GOT3 (cell line): ENCODE measurements at regions not wholly inside any gene's neighbourhood (a gene's known extent, or its start where the extent isn't known, plus 50 kb on each side); places are given as distances from the start of the nearest gene placed in this dataset.

Source experiments
- DNase-seq: peaks from one replicate; lab custom pipeline; 2025; ENCODE audit warnings: mixed read lengths; lab: John Stamatoyannopoulos, UW

- DNase-seq, result no peak
Observed at GRCh38 chr3:127349501-127350171, 61.8 kb upstream of the PRR20G start.

- no peak for DNase-seq
Observed at GRCh38 chr3:127342735-127343134, 54.9 kb upstream of the PRR20G start.

GRCh38 chr3:127339928-127340861 lies 52.3 kb upstream of the PRR20G start:
- no peak for DNase-seq

GRCh38 chr3:127339016-127339415 lies 51.2 kb upstream of the PRR20G start:
- DNase-seq, result no peak

GRCh38 chr3:127337911-127338531 lies 50.2 kb upstream of the PRR20G start:
- DNase-seq, result no peak
